Fibroblast of lung (primary cell): ENCODE measurements at regions not wholly inside any gene's neighbourhood (a gene's known extent, or its start where the extent isn't known, plus 50 kb on each side); places are given as distances from the start of the nearest gene placed in this dataset.

Experiments
- EZH2 ChIP-seq: IDR thresholded peaks from 2 replicates; pipeline ENCODE4 v1.5.1; 2012; ENCODE audit warnings: low read length, control low read depth, mild to moderate bottlenecking; ENCODE audit errors: missing control alignments
- TF ChIP-seq, protein P1 (sequence below), 2 donors: IDR thresholded peaks in 1 of 2; conservative IDR thresholded peaks in 1 of 2; 1 replicate in 1 of 2; 2 replicates in 1 of 2; pipeline ENCODE4 v1.5.1; 2011 to 2012; ENCODE audit warnings: low read length in 2 of 2, control low read depth in 1 of 2, inconsistent platforms in 1 of 2, low read depth in 1 of 2, mild to moderate bottlenecking in 1 of 2

DNA sequence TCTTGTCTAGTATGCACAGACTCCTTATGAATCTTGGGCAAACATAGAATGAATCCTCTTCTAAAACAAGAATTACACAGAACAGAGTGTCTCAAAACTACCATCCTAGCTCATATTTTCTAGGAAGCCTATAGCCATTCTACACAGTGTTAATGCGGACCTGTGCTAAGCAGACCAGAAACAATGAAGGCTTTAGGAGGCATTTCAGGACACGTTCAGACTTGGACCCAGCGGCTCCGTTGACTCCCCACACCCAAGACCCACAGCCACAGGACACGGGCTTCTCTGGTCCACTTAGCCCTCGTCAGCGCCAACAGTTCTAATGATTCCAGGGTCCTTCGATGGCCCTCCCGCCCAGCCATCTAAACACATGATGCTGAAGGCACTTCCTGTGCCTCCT is 182.2 kb downstream of the BCL11A start:
- TF ChIP-seq, protein P1, sequence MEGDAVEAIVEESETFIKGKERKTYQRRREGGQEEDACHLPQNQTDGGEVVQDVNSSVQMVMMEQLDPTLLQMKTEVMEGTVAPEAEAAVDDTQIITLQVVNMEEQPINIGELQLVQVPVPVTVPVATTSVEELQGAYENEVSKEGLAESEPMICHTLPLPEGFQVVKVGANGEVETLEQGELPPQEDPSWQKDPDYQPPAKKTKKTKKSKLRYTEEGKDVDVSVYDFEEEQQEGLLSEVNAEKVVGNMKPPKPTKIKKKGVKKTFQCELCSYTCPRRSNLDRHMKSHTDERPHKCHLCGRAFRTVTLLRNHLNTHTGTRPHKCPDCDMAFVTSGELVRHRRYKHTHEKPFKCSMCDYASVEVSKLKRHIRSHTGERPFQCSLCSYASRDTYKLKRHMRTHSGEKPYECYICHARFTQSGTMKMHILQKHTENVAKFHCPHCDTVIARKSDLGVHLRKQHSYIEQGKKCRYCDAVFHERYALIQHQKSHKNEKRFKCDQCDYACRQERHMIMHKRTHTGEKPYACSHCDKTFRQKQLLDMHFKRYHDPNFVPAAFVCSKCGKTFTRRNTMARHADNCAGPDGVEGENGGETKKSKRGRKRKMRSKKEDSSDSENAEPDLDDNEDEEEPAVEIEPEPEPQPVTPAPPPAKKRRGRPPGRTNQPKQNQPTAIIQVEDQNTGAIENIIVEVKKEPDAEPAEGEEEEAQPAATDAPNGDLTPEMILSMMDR (conservative IDR thresholded peaks at IDR 0.05 in 1 of 2, IDR thresholded peaks at IDR 0.05 in 1 of 2; ENCODE audit: low read depth in 1 of 2, low read length in 2 of 2) = no peak
- no peak for TF ChIP-seq EZH2
